ENCODE measurements at regions not wholly inside any gene's neighbourhood (a gene's known extent, or its start where the extent isn't known, plus 50 kb on each side); places are given as distances from the start of the nearest gene placed in this dataset.
"Not testable (repeated sequence)": the region's sequence is repeated elsewhere in the genome, so short reads cannot be mapped to it uniquely, and the experiment has no call there.

- in situ Hi-C loops (cut with HindIII; ENCODE audit: low sequenced_read_pairs) = no loop called here
Measured at GRCh38 chr5:69000216-69000919, 93.4 kb upstream of the SLC30A5 start.

- in situ Hi-C loops (cut with HindIII; ENCODE audit: low sequenced_read_pairs) = no loop called here
Measured at GRCh38 chr5:69000949-69001348, 92.9 kb upstream of the SLC30A5 start.

- in situ Hi-C loops (cut with HindIII; ENCODE audit: low sequenced_read_pairs) = no loop called here
Measured at GRCh38 chr5:69001627-69002026, 92.2 kb upstream of the SLC30A5 start.

GRCh38 chr5:69004127-69004526 lies 89.7 kb upstream of the SLC30A5 start:
- in situ Hi-C loops (cut with HindIII; ENCODE audit: low sequenced_read_pairs) = no loop called here

- in situ Hi-C loops (cut with HindIII; ENCODE audit: low sequenced_read_pairs) = no loop called here
Measured at GRCh38 chr5:69004676-69005075, 89.1 kb upstream of the SLC30A5 start.

- in situ Hi-C loops (cut with HindIII; ENCODE audit: low sequenced_read_pairs) = no loop called here
Measured at GRCh38 chr5:69006030-69006429, 87.8 kb upstream of the SLC30A5 start.

GRCh38 chr5:69007163-69007562 lies 86.7 kb upstream of the SLC30A5 start:
- in situ Hi-C loops (cut with HindIII; ENCODE audit: low sequenced_read_pairs) = no loop called here

GRCh38 chr5:69007726-69008368 lies 86.0 kb upstream of the SLC30A5 start:
- in situ Hi-C loops (cut with HindIII; ENCODE audit: low sequenced_read_pairs) = no loop called here

DNA sequence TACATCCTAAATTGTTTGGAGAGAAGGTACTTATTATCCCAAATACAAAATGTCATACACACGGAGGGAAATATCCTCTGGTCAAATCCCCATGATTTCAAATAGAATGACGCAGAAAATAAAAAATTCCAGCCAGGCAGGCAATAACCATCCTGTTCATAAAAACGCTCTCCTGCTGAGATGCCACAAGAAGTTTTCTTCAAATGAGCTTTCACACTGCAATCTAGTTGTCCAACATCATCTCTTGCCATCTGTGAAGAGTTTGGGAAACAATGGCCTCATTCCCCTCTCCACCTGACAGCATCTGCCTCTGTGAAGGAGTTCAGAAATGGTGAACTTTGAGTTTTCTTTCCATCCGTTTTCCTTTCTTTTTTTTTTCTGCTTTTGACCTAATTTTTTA lies 83.3 kb upstream of the SLC30A5 start:
- in situ Hi-C loops (cut with HindIII; ENCODE audit: low sequenced_read_pairs) = no loop called here

DNA sequence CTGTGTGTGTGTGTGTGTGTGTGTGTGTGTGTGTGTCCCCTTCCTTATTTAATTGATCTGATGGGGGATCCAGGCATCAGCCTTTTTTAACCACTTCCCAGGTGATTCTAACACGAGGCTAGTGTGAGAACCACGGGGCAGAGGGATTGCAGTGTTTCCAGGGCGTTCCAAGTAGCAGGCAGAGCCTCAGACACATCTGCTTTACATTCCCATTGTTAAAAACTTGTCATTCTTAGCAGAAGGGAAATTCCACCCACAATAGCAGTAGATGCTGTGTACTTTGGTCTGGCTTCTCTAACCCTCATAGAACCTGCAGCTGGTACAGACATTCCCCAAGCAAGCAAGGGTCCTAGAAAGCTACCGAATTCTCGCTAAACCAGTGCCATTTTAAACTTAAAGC lies 81.9 kb upstream of the SLC30A5 start:
- in situ Hi-C loops (cut with HindIII; ENCODE audit: low sequenced_read_pairs) = no loop called here

DNA sequence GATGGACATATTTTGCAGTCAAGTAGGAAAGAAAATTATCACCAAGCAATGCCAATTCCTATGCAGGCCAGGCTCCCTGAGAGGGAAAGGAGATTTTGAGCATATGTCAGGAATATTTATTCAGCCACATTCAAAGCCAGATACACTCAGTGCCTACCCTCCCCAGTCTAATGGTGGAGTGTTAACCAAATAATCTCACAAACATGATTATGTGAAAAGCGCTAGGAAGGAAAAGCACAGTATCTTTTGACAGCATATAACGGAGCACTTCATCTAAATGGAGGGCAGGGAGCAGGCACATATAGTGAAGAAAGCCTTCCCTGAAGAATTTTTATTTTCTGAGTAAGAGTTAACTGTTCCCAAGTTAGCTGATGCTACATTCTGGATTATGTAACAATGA lies 80.3 kb upstream of the SLC30A5 start:
- in situ Hi-C loops (cut with HindIII; ENCODE audit: low sequenced_read_pairs) = no loop called here

DNA sequence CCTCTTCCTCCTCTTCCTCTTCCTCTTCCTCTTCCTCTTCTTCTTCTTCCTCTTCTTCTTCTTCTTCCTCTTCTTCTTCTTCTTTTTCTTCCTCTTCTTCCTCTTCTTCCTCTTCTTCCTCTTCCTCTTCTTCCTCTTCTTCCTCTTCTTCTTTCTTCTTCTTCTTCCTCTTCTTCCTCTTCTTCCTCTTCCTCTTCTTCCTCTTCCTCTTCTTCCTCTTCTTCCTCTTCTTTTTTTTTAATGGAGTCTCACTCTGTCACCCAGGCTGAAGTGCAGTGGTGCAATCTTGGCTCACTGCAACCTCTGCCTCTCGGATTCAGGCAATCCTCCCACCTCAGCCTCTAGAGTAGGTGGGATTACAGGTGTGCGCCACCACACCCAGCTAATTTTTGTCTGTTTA lies 79.8 kb upstream of the SLC30A5 start:
- in situ Hi-C loops (cut with HindIII; ENCODE audit: low sequenced_read_pairs) = not testable (repeated sequence)

DNA sequence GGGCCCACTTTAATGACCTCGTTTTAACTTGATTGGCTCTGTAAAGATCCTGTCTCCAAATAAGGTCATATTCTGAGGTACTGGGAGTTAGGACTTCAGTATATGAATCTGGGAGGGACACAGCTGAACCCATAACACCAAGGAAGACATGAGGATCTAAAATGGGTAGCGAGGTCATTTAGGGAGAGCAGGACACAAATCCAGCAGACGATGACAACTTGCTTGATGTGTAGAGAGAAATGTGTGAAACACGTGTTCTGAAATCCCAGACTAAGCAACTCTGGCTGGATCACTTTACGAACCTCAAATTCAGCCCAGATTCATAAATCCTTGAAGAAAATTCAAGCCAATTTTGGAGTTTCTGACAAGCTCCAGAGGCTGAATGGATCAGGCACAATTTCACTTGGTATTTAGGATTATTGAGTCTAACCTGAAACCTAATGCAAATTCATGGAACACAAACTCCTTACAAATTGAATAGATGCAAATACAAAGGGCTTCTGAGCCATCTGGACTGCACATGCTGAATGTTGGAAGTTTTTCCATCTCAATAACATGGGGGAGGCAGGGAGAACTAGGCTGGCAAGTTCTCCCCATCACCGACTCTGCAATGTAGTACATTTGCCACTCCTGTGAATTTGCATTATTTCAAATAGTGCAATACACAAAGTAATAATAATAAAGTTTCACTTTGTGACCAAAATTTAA lies 74.0 kb upstream of the SLC30A5 start:
- in situ Hi-C loops (cut with HindIII; ENCODE audit: low sequenced_read_pairs) = no loop called here

GRCh38 chr5:69024241-69024651 lies 69.6 kb upstream of the SLC30A5 start:
- in situ Hi-C loops (cut with HindIII; ENCODE audit: low sequenced_read_pairs) = no loop called here

GRCh38 chr5:69029292-69029691 lies 64.5 kb upstream of the SLC30A5 start:
- in situ Hi-C loops (cut with HindIII; ENCODE audit: low sequenced_read_pairs) = no loop called here

GRCh38 chr5:69030358-69031062 lies 63.3 kb upstream of the SLC30A5 start:
- in situ Hi-C loops (cut with HindIII; ENCODE audit: low sequenced_read_pairs) = loop anchor here (5.0 kb wide), 1 partner anchor 58 kb away; no protein-coding TSS in a partner anchor

GRCh38 chr5:69032009-69032408 lies 61.8 kb upstream of the SLC30A5 start:
- in situ Hi-C loops (cut with HindIII; ENCODE audit: low sequenced_read_pairs) = loop anchor here (5.0 kb wide), 1 partner anchor 60 kb away; no protein-coding TSS in a partner anchor

DNA sequence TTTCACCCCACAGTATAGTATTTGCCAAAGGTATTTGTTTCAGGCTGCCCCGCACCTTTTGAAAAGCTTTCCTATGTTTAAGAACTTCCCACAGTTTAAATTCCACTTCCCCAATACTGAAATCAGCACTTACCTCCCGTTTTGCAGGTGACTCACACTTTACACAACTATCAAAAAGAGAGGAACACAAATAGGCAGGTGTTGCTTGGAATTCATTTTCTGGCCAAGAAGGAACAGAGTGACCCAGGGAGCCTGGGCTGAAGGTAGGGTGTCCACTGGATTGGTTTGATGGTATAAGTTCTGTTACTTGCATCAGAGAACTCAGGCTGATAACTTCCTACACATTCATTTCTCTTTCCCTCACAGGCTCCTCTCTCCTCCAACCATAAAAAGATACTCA lies 60.1 kb upstream of the SLC30A5 start:
- in situ Hi-C loops (cut with HindIII; ENCODE audit: low sequenced_read_pairs) = loop anchor here (5.0 kb wide), 1 partner anchor 61 kb away; no protein-coding TSS in a partner anchor

DNA sequence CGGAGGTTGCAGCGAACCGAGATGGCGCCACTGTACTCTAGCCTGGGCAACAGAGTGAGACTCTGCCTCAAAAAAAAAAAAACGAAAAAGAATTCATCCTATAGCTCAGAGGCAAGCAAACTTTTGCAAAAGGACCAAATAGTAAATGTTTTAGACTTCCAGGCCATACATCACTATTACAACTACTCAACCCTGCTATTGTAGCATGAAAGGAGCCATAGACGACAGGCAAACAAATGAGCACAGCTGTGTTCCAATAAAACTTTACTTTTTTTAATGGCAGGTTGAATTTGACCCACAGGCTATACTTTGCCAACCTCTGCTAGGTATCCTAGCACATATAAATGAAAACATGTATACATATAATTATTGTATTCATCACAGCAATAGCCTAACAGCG lies 58.9 kb upstream of the SLC30A5 start:
- in situ Hi-C loops (cut with HindIII; ENCODE audit: low sequenced_read_pairs) = loop anchor here (5.0 kb wide), 1 partner anchor 63 kb away; no protein-coding TSS in a partner anchor

GRCh38 chr5:69035665-69036064 lies 58.1 kb upstream of the SLC30A5 start:
- in situ Hi-C loops (cut with HindIII; ENCODE audit: low sequenced_read_pairs) = no loop called here

DNA sequence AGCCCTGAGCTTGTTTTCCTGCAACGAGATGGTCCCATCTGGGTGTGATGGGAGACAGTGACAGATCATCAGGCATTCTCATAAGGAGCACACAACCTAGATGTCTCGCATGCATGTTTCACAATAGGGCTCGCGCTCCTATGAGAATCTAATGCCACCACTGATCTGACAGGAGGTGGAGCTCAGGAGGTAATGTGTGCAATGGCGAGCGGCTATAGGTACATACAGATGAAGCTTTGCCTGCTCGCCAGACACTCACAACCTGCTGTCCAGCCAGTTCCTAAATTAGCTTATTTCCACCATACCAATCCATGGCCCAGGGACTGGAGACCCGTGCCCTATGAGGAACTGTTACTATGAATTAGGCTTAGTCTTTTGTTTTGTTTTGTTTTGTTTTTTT lies 55.3 kb upstream of the SLC30A5 start:
- in situ Hi-C loops (cut with HindIII; ENCODE audit: low sequenced_read_pairs) = no loop called here
